Neural progenitor cell (in vitro differentiated cells): ENCODE measurements at regions not wholly inside any gene's neighbourhood (a gene's known extent, or its start where the extent isn't known, plus 50 kb on each side); places are given as distances from the start of the nearest gene placed in this dataset.

Experiments used
- DNase-seq: peaks from one replicate; pipeline ENCODE4 v3.0.0-alpha.2; 2016; ENCODE audit warnings: low spot score
- H2AFZ ChIP-seq: fragments of 200-600 bp; sonication (generic); replicated peaks from 2 replicates; pipeline ENCODE4 v1.6.1; 2016; ENCODE audit warnings: antibody characterized with exemption
- H3F3A ChIP-seq: fragments of 200-600 bp; sonication (generic); 2 replicates; pipeline ENCODE4 v1.6.1; 2016; ENCODE audit warnings: antibody characterized with exemption, low read depth
- H3K27ac ChIP-seq: fragments of 200-600 bp; sonication (generic); 2 replicates; pipeline ENCODE4 v1.5.1; 2016; ENCODE audit warnings: mild to moderate bottlenecking
- H3K27me3 ChIP-seq: fragments of 200-600 bp; sonication (generic); 2 replicates; pipeline ENCODE4 v1.6.1; 2016; ENCODE audit warnings: mild to moderate bottlenecking, moderate library complexity
- H3K36me3 ChIP-seq: fragments of 200-600 bp; sonication (generic); 2 replicates; pipeline ENCODE4 v1.5.1; 2016
- H3K4me1 ChIP-seq: fragments of 200-600 bp; sonication (generic); 2 replicates; pipeline ENCODE4 v1.6.1; 2016; ENCODE audit warnings: mixed run types
- H3K4me2 ChIP-seq: fragments of 200-600 bp; sonication (generic); 2 replicates; pipeline ENCODE4 v1.6.1; 2016
- H3K4me3 ChIP-seq: fragments of 200-600 bp; sonication (generic); 2 replicates; pipeline ENCODE4 v1.5.1; 2016
- H3K79me2 ChIP-seq: fragments of 200-600 bp; sonication (generic); 2 replicates; pipeline ENCODE4 v1.6.1; 2016; ENCODE audit warnings: low read depth
- H3K9ac ChIP-seq: fragments of 200-600 bp; sonication (generic); 2 replicates; pipeline ENCODE4 v1.6.1; 2016
- H3K9me3 ChIP-seq: fragments of 200-600 bp; sonication (generic); 2 replicates; pipeline ENCODE4 v1.5.1; 2016; ENCODE audit warnings: low read depth
- H4K20me1 ChIP-seq: fragments of 200-600 bp; sonication (generic); 2 replicates; pipeline ENCODE4 v1.6.1; 2016; ENCODE audit warnings: low read depth
- H3K27ac Mint-ChIP-seq: 3 replicates; pipeline ENCODE4 v1.8.0; 2021; ENCODE audit warnings: mixed read lengths
- H3K27me3 Mint-ChIP-seq: 2 replicates; pipeline ENCODE4 v1.8.0; 2022; ENCODE audit warnings: low read depth, mild to moderate bottlenecking, inconsistent platforms, moderate library complexity, mixed read lengths; ENCODE audit not compliant: insufficient read depth
- H3K36me3 Mint-ChIP-seq: 3 replicates; pipeline ENCODE4 v1.8.0; 2021; ENCODE audit warnings: mixed read lengths
- H3K4me1 Mint-ChIP-seq: 3 replicates; pipeline ENCODE4 v1.8.0; 2021; ENCODE audit warnings: mixed read lengths
- H3K4me3 Mint-ChIP-seq: 3 replicates; pipeline ENCODE4 v1.8.0; 2021; ENCODE audit warnings: mild to moderate bottlenecking, moderate library complexity, mixed read lengths
- H3K9me3 Mint-ChIP-seq: 3 replicates; pipeline ENCODE4 v1.8.0; 2020; ENCODE audit warnings: mixed read lengths
- EZH2 ChIP-seq: fragments of 200-600 bp; sonication (generic); IDR thresholded peaks from 2 replicates; pipeline ENCODE4 v1.6.1; 2017; ENCODE audit warnings: antibody characterized with exemption, mild to moderate bottlenecking, moderate library complexity
- EZH2phosphoT487 ChIP-seq: fragments of 200-600 bp; sonication (generic); IDR thresholded peaks from 2 replicates; pipeline ENCODE4 v1.6.1; 2017; ENCODE audit warnings: antibody characterized with exemption
- TF ChIP-seq, protein P1 (sequence below): fragments of 200-600 bp; sonication (generic); IDR thresholded peaks from 2 replicates; pipeline ENCODE4 v1.5.1; 2017; ENCODE audit warnings: antibody characterized with exemption, mild to moderate bottlenecking

DNA sequence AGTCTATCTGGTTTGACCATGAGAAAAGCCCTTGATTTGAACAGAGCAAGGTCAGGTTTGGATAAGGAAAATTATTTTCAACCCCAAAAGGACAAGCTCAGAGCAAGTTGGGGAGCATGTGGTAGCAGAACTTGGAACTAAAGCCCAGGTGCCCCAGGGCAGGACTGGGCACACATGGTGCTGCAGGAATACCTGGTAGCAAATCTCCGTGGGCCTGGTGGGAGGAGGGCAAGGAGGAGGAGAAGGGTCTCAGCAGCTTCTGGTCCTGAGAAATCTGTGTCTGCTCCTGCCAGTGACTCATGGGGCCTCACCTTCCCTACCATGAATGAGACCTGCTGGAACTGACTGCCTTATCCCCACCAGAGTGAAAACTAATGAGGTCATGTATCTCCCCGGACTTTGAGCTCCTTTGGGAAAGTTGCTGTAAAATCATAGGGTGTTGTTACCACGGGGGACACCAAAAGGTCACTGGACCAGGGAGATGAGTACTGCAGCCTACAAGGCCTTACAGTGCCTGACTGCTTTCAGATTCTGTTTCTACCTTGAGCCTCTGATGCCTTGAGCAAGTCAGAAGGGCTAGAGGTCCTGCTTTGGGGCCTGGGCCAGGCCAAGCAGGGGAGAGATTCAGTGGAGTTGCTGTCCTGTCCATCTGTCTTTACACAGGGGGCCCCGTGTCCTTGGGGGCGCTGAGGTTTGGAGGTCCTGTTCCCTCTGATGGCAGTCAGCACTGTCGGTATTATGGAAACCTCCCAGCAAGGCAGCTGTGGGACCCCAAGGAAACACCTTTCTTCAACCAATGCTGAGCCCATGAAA lies 304.0 kb downstream of the MYCN start:
- Mint-ChIP-seq H3K36me3 (no peaks in the 10 kb centered on the region), H3K4me3 (no peak overlapping the region), H3K4me1 (peaks cover 31% of the 10 kb centered on the region), H3K9me3 (peaks cover 2% of the 10 kb centered on the region), H3K27ac (no peak overlapping the region), H3K27me3 (peaks cover 12% of the 10 kb centered on the region)
- Histone ChIP-seq H3K4me3 (no peak overlapping the region), H3K27me3 (peaks cover 3% of the 10 kb centered on the region), H3K9ac (no peak overlapping the region), H3K4me2 (no peak overlapping the region), H3K36me3 (no peaks in the 10 kb centered on the region), H2AFZ (no peak overlapping the region), H4K20me1 (no peaks in the 10 kb centered on the region), H3F3A (peaks cover 4% of the 10 kb centered on the region), H3K79me2 (no peaks in the 10 kb centered on the region), H3K9me3 (no peaks in the 10 kb centered on the region), H3K27ac (no peak overlapping the region), H3K4me1 (peaks cover 22% of the 10 kb centered on the region)
- DNase-seq = no peak
- TF ChIP-seq, protein P1, sequence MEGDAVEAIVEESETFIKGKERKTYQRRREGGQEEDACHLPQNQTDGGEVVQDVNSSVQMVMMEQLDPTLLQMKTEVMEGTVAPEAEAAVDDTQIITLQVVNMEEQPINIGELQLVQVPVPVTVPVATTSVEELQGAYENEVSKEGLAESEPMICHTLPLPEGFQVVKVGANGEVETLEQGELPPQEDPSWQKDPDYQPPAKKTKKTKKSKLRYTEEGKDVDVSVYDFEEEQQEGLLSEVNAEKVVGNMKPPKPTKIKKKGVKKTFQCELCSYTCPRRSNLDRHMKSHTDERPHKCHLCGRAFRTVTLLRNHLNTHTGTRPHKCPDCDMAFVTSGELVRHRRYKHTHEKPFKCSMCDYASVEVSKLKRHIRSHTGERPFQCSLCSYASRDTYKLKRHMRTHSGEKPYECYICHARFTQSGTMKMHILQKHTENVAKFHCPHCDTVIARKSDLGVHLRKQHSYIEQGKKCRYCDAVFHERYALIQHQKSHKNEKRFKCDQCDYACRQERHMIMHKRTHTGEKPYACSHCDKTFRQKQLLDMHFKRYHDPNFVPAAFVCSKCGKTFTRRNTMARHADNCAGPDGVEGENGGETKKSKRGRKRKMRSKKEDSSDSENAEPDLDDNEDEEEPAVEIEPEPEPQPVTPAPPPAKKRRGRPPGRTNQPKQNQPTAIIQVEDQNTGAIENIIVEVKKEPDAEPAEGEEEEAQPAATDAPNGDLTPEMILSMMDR = no peak
- no peak for TF ChIP-seq EZH2phosphoT487
- no peak for TF ChIP-seq EZH2

DNA sequence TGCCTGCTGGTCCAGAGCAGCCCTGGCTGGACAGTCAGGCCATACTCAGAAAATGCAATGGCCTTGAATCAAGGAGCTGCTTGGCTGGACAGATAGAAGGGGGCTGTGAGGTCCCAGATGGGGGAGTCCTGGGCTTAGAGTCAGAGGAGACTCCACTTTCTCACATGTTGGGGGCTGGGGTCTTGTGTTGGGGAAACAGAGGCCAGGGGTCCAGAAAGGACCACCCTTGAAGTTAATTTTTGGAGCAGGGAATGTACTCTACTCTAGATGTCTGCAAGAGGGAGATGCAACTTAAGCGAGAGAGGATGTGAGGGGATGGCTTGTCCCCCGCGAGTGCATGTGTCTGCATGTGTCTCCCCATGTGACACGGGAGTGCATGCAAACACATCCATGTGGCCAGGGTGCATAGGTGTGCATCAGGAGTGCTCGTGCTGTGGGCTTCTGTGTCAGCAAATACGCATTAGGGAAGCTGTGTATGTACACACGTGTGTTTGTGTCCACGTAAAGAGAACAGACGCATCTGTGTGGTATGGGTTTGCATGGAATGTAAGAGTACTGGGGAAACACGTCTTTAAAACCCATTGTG lies 303.2 kb downstream of the MYCN start:
- no peak overlapping the region for H3K4me3 Mint-ChIP-seq
- DNase-seq = no peak

DNA sequence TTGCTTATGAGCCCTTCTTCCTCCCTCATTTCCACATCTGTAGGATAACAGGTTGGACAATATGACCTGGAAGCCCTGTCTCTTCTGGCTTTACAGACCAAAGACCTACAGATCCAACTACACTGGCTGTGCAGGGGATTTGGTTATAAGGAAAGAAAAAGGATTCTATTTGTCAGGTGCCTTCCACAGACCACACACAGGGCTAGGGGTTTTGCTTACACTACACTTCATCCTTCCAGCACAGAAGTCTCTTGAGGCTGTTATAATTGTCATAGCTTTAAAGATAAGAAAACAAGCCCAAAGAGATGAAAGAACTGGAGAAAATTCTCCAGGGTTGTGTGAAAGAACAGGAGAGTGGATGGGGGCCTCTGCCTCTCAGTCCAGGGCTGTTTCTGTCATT lies 302.6 kb downstream of the MYCN start:
- TF ChIP-seq EZH2phosphoT487 (no peak), EZH2 (no peak)
- TF ChIP-seq, protein P1 = no peak
- peaks cover 15% of the 10 kb centered on the region for H3K4me1 ChIP-seq
- H3K36me3 ChIP-seq = no peaks in the 10 kb centered on the region
- Mint-ChIP-seq H3K27ac (no peak overlapping the region), H3K9me3 (no peaks in the 10 kb centered on the region), H3K4me3 (no peak overlapping the region), H3K27me3 (peaks cover 13% of the 10 kb centered on the region), H3K36me3 (no peaks in the 10 kb centered on the region), H3K4me1 (peaks cover 24% of the 10 kb centered on the region)
- DNase-seq = no peak
- no peak overlapping the region for H3K4me2 ChIP-seq
- H3K79me2 ChIP-seq = no peaks in the 10 kb centered on the region
- H3K9ac ChIP-seq = no peak overlapping the region
- no peaks in the 10 kb centered on the region for H3K27me3 ChIP-seq
- no peaks in the 10 kb centered on the region for H4K20me1 ChIP-seq
- no peak overlapping the region for H3K4me3 ChIP-seq
- H3K27ac ChIP-seq = no peak overlapping the region
- no peak overlapping the region for H2AFZ ChIP-seq
- H3F3A ChIP-seq = no peaks in the 10 kb centered on the region
- H3K9me3 ChIP-seq = no peaks in the 10 kb centered on the region

More for the DNA sequence above, 303.2 kb downstream of the MYCN start:
- H3K4me1 Mint-ChIP-seq = peaks cover 29% of the 10 kb centered on the region
- H3K27me3 Mint-ChIP-seq = peaks cover 10% of the 10 kb centered on the region
- no peaks in the 10 kb centered on the region for H3K36me3 Mint-ChIP-seq
- Histone ChIP-seq H3K36me3 (no peaks in the 10 kb centered on the region), H3K4me2 (no peak overlapping the region), H2AFZ (no peak overlapping the region), H3K4me1 (peaks cover 19% of the 10 kb centered on the region), H3F3A (peaks cover 1% of the 10 kb centered on the region), H3K79me2 (no peaks in the 10 kb centered on the region), H3K4me3 (no peak overlapping the region), H4K20me1 (no peaks in the 10 kb centered on the region), H3K9me3 (no peaks in the 10 kb centered on the region), H3K27ac (no peak overlapping the region), H3K9ac (no peak overlapping the region), H3K27me3 (no peaks in the 10 kb centered on the region)
- TF ChIP-seq, protein P1 = no peak
- TF ChIP-seq EZH2 (no peak), EZH2phosphoT487 (no peak)
- no peaks in the 10 kb centered on the region for H3K9me3 Mint-ChIP-seq
- no peak overlapping the region for H3K27ac Mint-ChIP-seq
